ENCODE measurements at regions not wholly inside any gene's neighbourhood (a gene's known extent, or its start where the extent isn't known, plus 50 kb on each side); places are given as distances from the start of the nearest gene placed in this dataset.

- TF ChIP-seq CTCF (IDR thresholded peaks at IDR 0.05) (no peak), POLR2A (IDR thresholded peaks at IDR 0.05) (no peak)
These were observed 974.2 kb downstream of the NSUN3 start for GRCh38 chr3:95037097-95037496.
